ENCODE measurements at regions not wholly inside any gene's neighbourhood (a gene's known extent, or its start where the extent isn't known, plus 50 kb on each side); places are given as distances from the start of the nearest gene placed in this dataset.

DNA sequence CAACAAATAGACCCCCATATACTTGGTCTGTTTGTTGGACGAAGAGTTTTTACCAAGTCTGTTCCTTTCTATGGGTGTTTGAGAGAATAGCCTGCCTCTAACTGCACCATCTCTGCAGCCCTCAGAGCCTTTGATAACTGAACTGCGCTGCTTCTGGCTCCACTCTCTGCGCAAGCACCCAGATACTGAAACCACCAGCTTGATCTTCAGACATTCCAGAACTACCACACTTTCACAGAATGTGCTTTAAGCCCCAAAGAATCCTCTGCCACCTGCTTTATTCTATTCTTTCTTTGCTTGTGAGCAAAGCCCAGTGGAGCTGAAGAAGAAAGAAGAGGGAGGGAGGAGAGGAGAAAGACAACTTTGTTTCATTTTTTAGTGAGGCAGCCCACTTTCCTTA is 380.7 kb downstream of the BCL11A start:
- no peak overlapping the region for H3K4me3 ChIP-seq (ENCODE audit: low read depth, low read length)
- H3K27me3 ChIP-seq (ENCODE audit: control insufficient read depth, insufficient read depth, low read length), result no peaks in the 10 kb centered on the region
- ChIA-PET POLR2A (no interaction called here), CTCF (no interaction called here)
- no peak for DNase-seq (ENCODE audit: low read depth)
- TF ChIP-seq, protein P1, sequence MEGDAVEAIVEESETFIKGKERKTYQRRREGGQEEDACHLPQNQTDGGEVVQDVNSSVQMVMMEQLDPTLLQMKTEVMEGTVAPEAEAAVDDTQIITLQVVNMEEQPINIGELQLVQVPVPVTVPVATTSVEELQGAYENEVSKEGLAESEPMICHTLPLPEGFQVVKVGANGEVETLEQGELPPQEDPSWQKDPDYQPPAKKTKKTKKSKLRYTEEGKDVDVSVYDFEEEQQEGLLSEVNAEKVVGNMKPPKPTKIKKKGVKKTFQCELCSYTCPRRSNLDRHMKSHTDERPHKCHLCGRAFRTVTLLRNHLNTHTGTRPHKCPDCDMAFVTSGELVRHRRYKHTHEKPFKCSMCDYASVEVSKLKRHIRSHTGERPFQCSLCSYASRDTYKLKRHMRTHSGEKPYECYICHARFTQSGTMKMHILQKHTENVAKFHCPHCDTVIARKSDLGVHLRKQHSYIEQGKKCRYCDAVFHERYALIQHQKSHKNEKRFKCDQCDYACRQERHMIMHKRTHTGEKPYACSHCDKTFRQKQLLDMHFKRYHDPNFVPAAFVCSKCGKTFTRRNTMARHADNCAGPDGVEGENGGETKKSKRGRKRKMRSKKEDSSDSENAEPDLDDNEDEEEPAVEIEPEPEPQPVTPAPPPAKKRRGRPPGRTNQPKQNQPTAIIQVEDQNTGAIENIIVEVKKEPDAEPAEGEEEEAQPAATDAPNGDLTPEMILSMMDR (IDR thresholded peaks at IDR 0.05; ENCODE audit: insufficient read depth, low read depth, low read length), result no peak
- H3K36me3 ChIP-seq (ENCODE audit: control insufficient read depth, insufficient read depth, low read length), result no peaks in the 10 kb centered on the region

DNA sequence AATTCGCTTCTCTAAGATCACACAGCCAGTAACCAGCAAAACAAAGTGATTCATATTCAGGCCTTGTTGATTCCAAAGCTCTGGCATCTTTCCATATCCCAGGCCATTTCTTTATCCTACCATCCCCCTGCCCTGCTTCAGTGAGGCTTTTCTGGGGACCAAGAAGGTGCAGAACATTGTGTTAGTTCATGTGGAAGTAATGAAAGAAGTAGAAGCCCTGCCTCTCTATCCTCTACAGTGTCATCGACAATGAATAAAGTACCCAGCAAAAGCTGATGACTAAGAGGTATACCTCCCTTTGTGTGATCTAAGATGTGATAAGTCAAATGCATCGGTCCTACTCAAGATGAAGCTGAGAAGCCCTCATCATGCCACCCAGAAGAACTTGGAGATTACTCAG is 383.2 kb downstream of the BCL11A start:
- no peak overlapping the region for H3K4me3 ChIP-seq (ENCODE audit: low read depth, low read length)
- TF ChIP-seq, protein P1 (IDR thresholded peaks at IDR 0.05; ENCODE audit: insufficient read depth, low read depth, low read length), result no peak
- no peak for DNase-seq (ENCODE audit: low read depth)
- no peaks in the 10 kb centered on the region for H3K27me3 ChIP-seq (ENCODE audit: control insufficient read depth, insufficient read depth, low read length)
- ChIA-PET CTCF (no interaction called here), POLR2A (interaction anchor here (0.6 kb wide), 1 partner anchor 26 kb away, joined by 3 read pairs; no protein-coding TSS in a partner anchor)
- no peaks in the 10 kb centered on the region for H3K36me3 ChIP-seq (ENCODE audit: control insufficient read depth, insufficient read depth, low read length)

DNA sequence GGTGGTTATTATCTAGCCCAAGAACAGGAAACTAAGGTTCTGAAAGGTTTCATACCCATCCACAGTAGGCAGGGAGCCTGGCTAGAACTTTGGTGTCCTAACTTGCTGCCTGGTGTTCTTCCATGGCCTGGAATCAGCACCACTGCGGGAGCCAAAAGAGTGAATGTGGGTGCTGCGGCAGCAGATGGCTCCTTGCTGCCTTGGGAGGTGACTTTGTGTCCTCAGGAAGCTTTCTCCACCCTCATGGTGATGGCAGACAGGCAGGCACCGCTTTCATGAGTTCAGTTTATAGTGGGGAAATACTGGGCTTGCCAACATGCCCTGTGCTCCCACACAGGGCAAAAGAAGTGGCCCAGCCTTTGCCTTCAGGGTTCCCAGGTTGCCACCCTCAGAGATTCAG is 385.2 kb downstream of the BCL11A start:
- Histone ChIP-seq H3K4me3 (ENCODE audit: low read depth, low read length) (no peak overlapping the region), H3K27me3 (ENCODE audit: control insufficient read depth, insufficient read depth, low read length) (no peaks in the 10 kb centered on the region), H3K36me3 (ENCODE audit: control insufficient read depth, insufficient read depth, low read length) (no peaks in the 10 kb centered on the region)
- CTCF ChIA-PET, result no interaction called here
- POLR2A ChIA-PET, result no interaction called here
- TF ChIP-seq, protein P1 (IDR thresholded peaks at IDR 0.05; ENCODE audit: insufficient read depth, low read depth, low read length), result no peak
- DNase-seq (ENCODE audit: low read depth), result no peak

DNA sequence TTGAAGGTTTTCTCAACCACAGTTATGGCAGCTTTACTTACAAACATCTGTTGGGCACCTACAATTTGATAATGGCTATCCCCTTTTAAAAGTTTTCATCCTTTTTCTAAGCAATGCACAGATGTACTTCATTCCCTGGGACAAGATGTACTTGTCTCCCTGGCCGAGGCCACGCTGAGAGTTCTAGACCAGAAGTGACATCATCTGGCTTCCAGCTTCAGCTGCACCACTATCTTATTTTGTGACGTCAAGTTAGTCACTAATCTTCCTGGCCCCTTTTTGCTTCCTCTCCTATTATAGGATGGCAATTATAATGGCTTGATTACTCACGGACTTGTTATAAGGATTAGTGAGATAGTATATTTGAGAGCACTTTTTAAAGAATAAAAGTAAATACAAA is 386.4 kb downstream of the BCL11A start:
- H3K4me3 ChIP-seq (ENCODE audit: low read depth, low read length), result no peak overlapping the region
- TF ChIP-seq, protein P1 (IDR thresholded peaks at IDR 0.05; ENCODE audit: insufficient read depth, low read depth, low read length), result no peak
- no peaks in the 10 kb centered on the region for H3K27me3 ChIP-seq (ENCODE audit: control insufficient read depth, insufficient read depth, low read length)
- ChIA-PET POLR2A (no interaction called here), CTCF (interaction anchor here (1.0 kb wide), 1 partner anchor 397 kb away, joined by 3 read pairs; no protein-coding TSS in a partner anchor)
- no peaks in the 10 kb centered on the region for H3K36me3 ChIP-seq (ENCODE audit: control insufficient read depth, insufficient read depth, low read length)
- DNase-seq (ENCODE audit: low read depth), result no peak

DNA sequence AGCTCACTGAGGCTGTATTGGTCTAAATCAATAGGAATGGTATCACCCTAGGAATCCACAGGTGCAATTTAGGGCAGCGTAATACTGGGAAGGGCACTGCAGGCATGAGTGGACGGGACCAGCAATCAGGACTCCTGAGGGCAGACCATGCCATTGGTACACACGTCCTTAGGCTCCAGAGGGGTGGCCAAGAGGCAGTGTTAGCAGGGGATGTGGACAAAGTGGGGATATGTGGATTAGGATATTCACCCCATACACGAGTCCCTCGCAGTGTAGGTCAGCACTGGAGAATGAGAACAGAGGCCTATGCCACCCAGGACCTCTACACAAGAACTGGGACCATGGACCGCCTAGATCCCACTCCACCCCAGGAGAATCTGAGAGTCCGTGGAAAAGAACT is 389.8 kb downstream of the BCL11A start:
- no peaks in the 10 kb centered on the region for H3K27me3 ChIP-seq (ENCODE audit: control insufficient read depth, insufficient read depth, low read length)
- TF ChIP-seq, protein P1 (IDR thresholded peaks at IDR 0.05; ENCODE audit: insufficient read depth, low read depth, low read length), result no peak
- ChIA-PET POLR2A (no interaction called here), CTCF (no interaction called here)
- no peak for DNase-seq (ENCODE audit: low read depth)
- no peaks in the 10 kb centered on the region for H3K36me3 ChIP-seq (ENCODE audit: control insufficient read depth, insufficient read depth, low read length)
- H3K4me3 ChIP-seq (ENCODE audit: low read depth, low read length), result no peak overlapping the region
